ENCODE measurements at regions not wholly inside any gene's neighbourhood (a gene's known extent, or its start where the extent isn't known, plus 50 kb on each side); places are given as distances from the start of the nearest gene placed in this dataset.

- Histone ChIP-seq H3K9me3 (ENCODE audit: low read depth, low read length, poor library complexity, severe bottlenecking) (no peaks in the 10 kb centered on the region), H3K36me3 (ENCODE audit: insufficient read depth, low read length, poor library complexity, severe bottlenecking) (no peaks in the 10 kb centered on the region), H3K4me1 (ENCODE audit: insufficient read depth, low read length, poor library complexity, severe bottlenecking) (no peaks in the 10 kb centered on the region), H3K27ac (ENCODE audit: low read depth, low read length, poor library complexity, severe bottlenecking) (no peak overlapping the region), H3K4me3 (ENCODE audit: low read depth, low read length, poor library complexity, severe bottlenecking) (no peak overlapping the region), H3K27me3 (replicated peaks; ENCODE audit: insufficient read depth, low read depth, low read length, poor library complexity) (no peaks in the 10 kb centered on the region)
- no peak for DNase-seq (ENCODE audit: low spot score)
- ChIA-PET CTCF (no interaction called here), POLR2A (ENCODE audit: low non-redundant PET) (no interaction called here)
- BruUV-seq (replicated peaks) = no TSS peak
- intact Hi-C loops (cut with micrococcal nuclease; ENCODE audit: unreplicated experiment) = no loop called here
- TF ChIP-seq EZH2 (IDR thresholded peaks at IDR 0.05; ENCODE audit: borderline replicate concordance, low read depth, low read length, poor library complexity, severe bottlenecking) = no peak
- TF ChIP-seq, protein P1, sequence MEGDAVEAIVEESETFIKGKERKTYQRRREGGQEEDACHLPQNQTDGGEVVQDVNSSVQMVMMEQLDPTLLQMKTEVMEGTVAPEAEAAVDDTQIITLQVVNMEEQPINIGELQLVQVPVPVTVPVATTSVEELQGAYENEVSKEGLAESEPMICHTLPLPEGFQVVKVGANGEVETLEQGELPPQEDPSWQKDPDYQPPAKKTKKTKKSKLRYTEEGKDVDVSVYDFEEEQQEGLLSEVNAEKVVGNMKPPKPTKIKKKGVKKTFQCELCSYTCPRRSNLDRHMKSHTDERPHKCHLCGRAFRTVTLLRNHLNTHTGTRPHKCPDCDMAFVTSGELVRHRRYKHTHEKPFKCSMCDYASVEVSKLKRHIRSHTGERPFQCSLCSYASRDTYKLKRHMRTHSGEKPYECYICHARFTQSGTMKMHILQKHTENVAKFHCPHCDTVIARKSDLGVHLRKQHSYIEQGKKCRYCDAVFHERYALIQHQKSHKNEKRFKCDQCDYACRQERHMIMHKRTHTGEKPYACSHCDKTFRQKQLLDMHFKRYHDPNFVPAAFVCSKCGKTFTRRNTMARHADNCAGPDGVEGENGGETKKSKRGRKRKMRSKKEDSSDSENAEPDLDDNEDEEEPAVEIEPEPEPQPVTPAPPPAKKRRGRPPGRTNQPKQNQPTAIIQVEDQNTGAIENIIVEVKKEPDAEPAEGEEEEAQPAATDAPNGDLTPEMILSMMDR (conservative IDR thresholded peaks at IDR 0.05; ENCODE audit: low read depth, low read length) = no peak
Observed at GRCh38 chr9:89869793-89870580, 265.2 kb downstream of the GADD45G start.

DNA sequence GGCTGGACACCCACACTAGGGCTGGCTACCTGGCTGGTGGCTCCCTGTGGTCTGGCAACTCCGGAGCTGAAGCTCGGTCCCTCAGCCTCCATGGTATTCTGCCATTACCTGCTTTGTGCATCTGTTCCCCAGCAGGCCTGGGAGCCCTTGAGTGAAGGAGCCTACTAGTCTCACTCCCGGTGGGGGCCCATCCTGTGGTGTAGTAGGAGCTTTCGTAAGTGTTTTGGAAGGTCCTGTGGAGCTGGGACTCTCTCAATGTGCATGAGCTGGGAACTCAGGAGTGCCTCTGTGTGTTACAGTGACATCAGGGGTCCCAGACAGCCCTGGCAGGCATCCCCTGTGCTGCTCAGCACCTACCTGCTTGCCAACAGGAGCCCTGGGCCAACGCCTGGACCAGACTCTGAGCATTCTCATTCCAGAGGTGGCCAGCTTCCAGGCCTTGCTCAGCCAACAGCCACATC, 267.1 kb downstream of the GADD45G start:
- Histone ChIP-seq H3K27ac (ENCODE audit: low read depth, low read length, poor library complexity, severe bottlenecking) (no peak overlapping the region), H3K36me3 (ENCODE audit: insufficient read depth, low read length, poor library complexity, severe bottlenecking) (no peaks in the 10 kb centered on the region), H3K9me3 (ENCODE audit: low read depth, low read length, poor library complexity, severe bottlenecking) (no peaks in the 10 kb centered on the region), H3K4me1 (ENCODE audit: insufficient read depth, low read length, poor library complexity, severe bottlenecking) (no peaks in the 10 kb centered on the region), H3K4me3 (ENCODE audit: low read depth, low read length, poor library complexity, severe bottlenecking) (no peak overlapping the region), H3K27me3 (replicated peaks; ENCODE audit: insufficient read depth, low read depth, low read length, poor library complexity) (no peaks in the 10 kb centered on the region)
- CTCF ChIA-PET = no interaction called here
- intact Hi-C loops (cut with micrococcal nuclease; ENCODE audit: unreplicated experiment) = no loop called here
- no TSS peak for BruUV-seq (replicated peaks)
- POLR2A ChIA-PET (ENCODE audit: low non-redundant PET) = no interaction called here
- no peak for DNase-seq (ENCODE audit: low spot score)
- TF ChIP-seq EZH2 (IDR thresholded peaks at IDR 0.05; ENCODE audit: borderline replicate concordance, low read depth, low read length, poor library complexity, severe bottlenecking) = no peak
- TF ChIP-seq, protein P1 (conservative IDR thresholded peaks at IDR 0.05; ENCODE audit: low read depth, low read length) = no peak

- ChIA-PET CTCF (no interaction called here), POLR2A (ENCODE audit: low non-redundant PET) (no interaction called here)
- intact Hi-C loops (cut with micrococcal nuclease; ENCODE audit: unreplicated experiment) = no loop called here
- no peaks in the 10 kb centered on the region for H3K36me3 ChIP-seq (ENCODE audit: insufficient read depth, low read length, poor library complexity, severe bottlenecking)
- TF ChIP-seq, protein P1 (conservative IDR thresholded peaks at IDR 0.05; ENCODE audit: low read depth, low read length) = no peak
- TF ChIP-seq EZH2 (IDR thresholded peaks at IDR 0.05; ENCODE audit: borderline replicate concordance, low read depth, low read length, poor library complexity, severe bottlenecking) = no peak
- no peak for DNase-seq (ENCODE audit: low spot score)
- H3K9me3 ChIP-seq (ENCODE audit: low read depth, low read length, poor library complexity, severe bottlenecking) = no peaks in the 10 kb centered on the region
- H3K27me3 ChIP-seq (replicated peaks; ENCODE audit: insufficient read depth, low read depth, low read length, poor library complexity) = no peaks in the 10 kb centered on the region
- BruUV-seq (replicated peaks) = no TSS peak
- H3K4me1 ChIP-seq (ENCODE audit: insufficient read depth, low read length, poor library complexity, severe bottlenecking) = no peaks in the 10 kb centered on the region
- H3K27ac ChIP-seq (ENCODE audit: low read depth, low read length, poor library complexity, severe bottlenecking) = no peak overlapping the region
- no peak overlapping the region for H3K4me3 ChIP-seq (ENCODE audit: low read depth, low read length, poor library complexity, severe bottlenecking)
Observed at GRCh38 chr9:89872426-89872912, 267.7 kb downstream of the GADD45G start.
